H9 (cell line): ENCODE measurements at regions not wholly inside any gene's neighbourhood (a gene's known extent, or its start where the extent isn't known, plus 50 kb on each side); places are given as distances from the start of the nearest gene placed in this dataset.

Source experiments
- DNase-seq: peaks from one replicate; pipeline ENCODE4 v3.0.0-alpha.2; 2017
- H2AFZ ChIP-seq: one replicate; pipeline ENCODE4 v1.6.1; 2013; ENCODE audit warnings: mild to moderate bottlenecking, low read length, control low read depth, moderate library complexity
- H2AK5ac ChIP-seq: 2 replicates; pipeline ENCODE4 v1.6.1; 2013; ENCODE audit warnings: low read length, control low read depth, mixed read lengths; ENCODE audit not compliant: insufficient read length
- H2BK120ac ChIP-seq: one replicate; pipeline ENCODE4 v1.6.1; 2013; ENCODE audit warnings: low read depth, mild to moderate bottlenecking, low read length, control low read depth, inconsistent platforms; ENCODE audit not compliant: poor library complexity, severe bottlenecking
- H2BK12ac ChIP-seq: 2 replicates; pipeline ENCODE4 v1.6.1; 2013; ENCODE audit warnings: low read length, control low read depth, mixed read lengths, low read depth; ENCODE audit not compliant: insufficient read length
- H2BK15ac ChIP-seq: 2 replicates; pipeline ENCODE4 v1.6.1; 2013; ENCODE audit warnings: low read depth, low read length, control low read depth
- H2BK20ac ChIP-seq: one replicate; pipeline ENCODE4 v1.6.1; 2013; ENCODE audit warnings: low read depth, mild to moderate bottlenecking, low read length, control low read depth, inconsistent platforms; ENCODE audit not compliant: poor library complexity, severe bottlenecking
- H2BK5ac ChIP-seq: 2 replicates; pipeline ENCODE4 v1.6.1; 2013; ENCODE audit warnings: low read length, control low read depth, mixed read lengths; ENCODE audit not compliant: insufficient read length
- H3K14ac ChIP-seq: 2 replicates; pipeline ENCODE4 v1.6.1; 2013; ENCODE audit warnings: low read length, control low read depth; ENCODE audit not compliant: insufficient read depth
- H3K18ac ChIP-seq: 2 replicates; pipeline ENCODE4 v1.6.1; 2013; ENCODE audit warnings: low read depth, mild to moderate bottlenecking, mixed read lengths, low read length, control low read depth; ENCODE audit not compliant: insufficient read length
- H3K23ac ChIP-seq: 2 replicates; pipeline ENCODE4 v1.6.1; 2013; ENCODE audit warnings: low read length, control low read depth, mixed read lengths, low read depth; ENCODE audit not compliant: insufficient read length
- H3K23me2 ChIP-seq: 2 replicates; pipeline ENCODE4 v1.6.1; 2013; ENCODE audit warnings: low read depth, mild to moderate bottlenecking, mixed read lengths, low read length, control low read depth; ENCODE audit not compliant: insufficient read length, poor library complexity, severe bottlenecking
- H3K27ac ChIP-seq: 2 replicates; pipeline ENCODE4 v1.5.1; 2013; ENCODE audit warnings: low read length, control low read depth, mixed read lengths, low read depth; ENCODE audit not compliant: insufficient read length
- H3K27me3 ChIP-seq: 2 replicates; pipeline ENCODE4 v1.6.1; 2013; ENCODE audit warnings: low read length, control low read depth, inconsistent platforms; ENCODE audit not compliant: insufficient read depth
- H3K4ac ChIP-seq: 2 replicates; pipeline ENCODE4 v1.6.1; 2013; ENCODE audit warnings: low read depth, mild to moderate bottlenecking, control low read depth, inconsistent platforms, low read length, moderate library complexity
- H3K4me1 ChIP-seq: 2 replicates; pipeline ENCODE4 v1.6.1; 2013; ENCODE audit warnings: low read length, control low read depth, inconsistent platforms; ENCODE audit not compliant: insufficient read depth
- H3K4me2 ChIP-seq: 2 replicates; pipeline ENCODE4 v1.6.1; 2013; ENCODE audit warnings: low read length, control low read depth, mixed read lengths; ENCODE audit not compliant: insufficient read length, insufficient read depth
- H3K56ac ChIP-seq: 2 replicates; pipeline ENCODE4 v1.6.1; 2013; ENCODE audit warnings: low read depth, mild to moderate bottlenecking, mixed read lengths, low read length, control low read depth; ENCODE audit not compliant: insufficient read length
- H3K79me1 ChIP-seq: 2 replicates; pipeline ENCODE4 v1.6.1; 2013; ENCODE audit warnings: low read depth, mild to moderate bottlenecking, moderate library complexity, low read length, control low read depth, inconsistent platforms; ENCODE audit not compliant: insufficient read depth, poor library complexity, severe bottlenecking
- H3K79me2 ChIP-seq: 2 replicates; pipeline ENCODE4 v1.6.1; 2013; ENCODE audit warnings: low read length, control low read depth, inconsistent platforms; ENCODE audit not compliant: insufficient read depth
- H3K9ac ChIP-seq: 2 replicates; pipeline ENCODE4 v1.6.1; 2013; ENCODE audit warnings: low read length, control low read depth, mixed read lengths; ENCODE audit not compliant: insufficient read length; ENCODE audit errors: extremely low read depth
- H3K9me3 ChIP-seq: one replicate; pipeline ENCODE4 v1.6.1; 2013; ENCODE audit warnings: low read depth, low read length, inconsistent platforms; ENCODE audit not compliant: control insufficient read depth
- H3T11ph ChIP-seq: one replicate; pipeline ENCODE4 v1.6.1; 2013; ENCODE audit warnings: mild to moderate bottlenecking, low read length, control low read depth, inconsistent platforms
- H4K20me1 ChIP-seq: one replicate; pipeline ENCODE4 v1.6.1; 2013; ENCODE audit not compliant: control insufficient read depth, insufficient read length, insufficient read depth
- H4K5ac ChIP-seq: 2 replicates; pipeline ENCODE4 v1.6.1; 2013; ENCODE audit warnings: low read depth, mild to moderate bottlenecking, mixed read lengths, low read length, control low read depth; ENCODE audit not compliant: insufficient read length
- H4K8ac ChIP-seq: replicated peaks from 2 replicates; pipeline ENCODE4 v1.6.1; 2013; ENCODE audit warnings: low read length, control low read depth, mixed read lengths, low read depth; ENCODE audit not compliant: insufficient read length
- H4K91ac ChIP-seq: 2 replicates; pipeline ENCODE4 v1.6.1; 2013; ENCODE audit warnings: low read depth, mild to moderate bottlenecking, moderate library complexity, mixed read lengths, low read length, control low read depth; ENCODE audit not compliant: insufficient read length
- H3K27ac Mint-ChIP-seq, 3 experiments: 2 replicates in 2 of 3; 3 replicates in 1 of 3; pipeline ENCODE4 v1.8.0; 2020 to 2021; ENCODE audit warnings: mixed read lengths in 3 of 3, mild to moderate bottlenecking in 1 of 3, moderate library complexity in 1 of 3
- H3K27me3 Mint-ChIP-seq: 2 replicates; pipeline ENCODE4 v1.8.0; 2021; ENCODE audit warnings: low read depth, mild to moderate bottlenecking, moderate library complexity, mixed read lengths
- H3K36me3 Mint-ChIP-seq, 3 experiments: 2 replicates in 2 of 3; 3 replicates in 1 of 3; pipeline ENCODE4 v1.8.0; 2020 to 2021; ENCODE audit warnings: low read depth in 3 of 3, mixed read lengths in 3 of 3; ENCODE audit not compliant: insufficient read depth in 1 of 3
- H3K4me1 Mint-ChIP-seq, 2 experiments: 2 replicates each; pipeline ENCODE4 v1.8.0; 2020; ENCODE audit warnings: mixed read lengths in 2 of 2
- H3K4me3 Mint-ChIP-seq, 2 experiments: 2 replicates in 1 of 2; 3 replicates in 1 of 2; pipeline ENCODE4 v1.8.0; 2020 to 2021; ENCODE audit warnings: mild to moderate bottlenecking in 2 of 2, mixed read lengths in 2 of 2, moderate library complexity in 1 of 2
- H3K9me3 Mint-ChIP-seq, 2 experiments: 2 replicates in 1 of 2; 3 replicates in 1 of 2; pipeline ENCODE4 v1.8.0; 2020; ENCODE audit warnings: mild to moderate bottlenecking in 2 of 2, mixed read lengths in 2 of 2, moderate library complexity in 1 of 2
- CTCF ChIP-seq: fragments of 200-600 bp; sonication (generic); conservative IDR thresholded peaks from 3 replicates; pipeline ENCODE4 v1.8.0; 2021; ENCODE audit warnings: antibody characterized with exemption, mild to moderate bottlenecking
- WGBS: extraction: QIAGEN DNeasy Blood & Tissue Kit; methylation state at CpG from one replicate; pipeline ENCODE4 v1.1.7; 2013; ENCODE audit warnings: missing lambda C conversion rate, low lambda C conversion rate, mixed read lengths; ENCODE audit not compliant: insufficient read length; ENCODE audit errors: extremely low coverage; 5-methylcytosine and 5-hydroxymethylcytosine counted together

DNA sequence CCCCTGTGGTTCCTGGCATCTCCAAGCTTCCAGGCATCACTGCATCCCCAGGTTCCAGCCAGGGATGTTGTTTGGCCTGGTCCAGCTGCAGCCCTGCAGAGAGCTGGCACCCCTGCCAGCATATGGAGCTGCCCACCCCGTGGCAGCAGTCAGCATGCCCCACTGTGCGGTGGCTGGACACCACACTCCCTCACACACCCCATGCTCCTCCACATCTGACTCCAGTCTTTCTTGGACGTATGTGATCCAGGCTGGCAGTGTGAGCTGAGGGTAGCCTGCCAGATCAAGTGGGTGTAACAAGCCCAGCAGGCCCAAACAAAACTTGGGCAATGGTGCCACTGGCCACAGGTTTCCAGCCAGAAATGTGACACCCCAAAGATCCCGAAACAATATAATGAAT lies 620.4 kb downstream of the RWDD3 start:
- H3K56ac ChIP-seq: no peak overlapping the region
- no peak overlapping the region for H4K8ac ChIP-seq
- Mint-ChIP-seq H3K4me3 (no peak overlapping the region), H3K9me3 (no peaks in the 10 kb centered on the region; a peak in 1 of 5 replicates), H3K4me1 (peaks cover 0 to 4% of the 10 kb centered on the region in 2 experiments; a peak in 3 of 4 replicates), H3K27me3 (no peaks in the 10 kb centered on the region; the same call in 1 of the 2 replicates), H3K27ac (no peak overlapping the region; a peak in 1 of 7 replicates), H3K36me3 (no peaks in the 10 kb centered on the region; a peak in 1 of 7 replicates)
- H3K18ac ChIP-seq: no peak overlapping the region
- no peak overlapping the region for H3K27ac ChIP-seq
- no peak overlapping the region for H3T11ph ChIP-seq
- H2BK120ac ChIP-seq: no peak overlapping the region
- no peak overlapping the region for H4K91ac ChIP-seq
- H3K27me3 ChIP-seq: no peaks in the 10 kb centered on the region
- H2AFZ ChIP-seq: no peak overlapping the region
- H3K14ac ChIP-seq: no peak overlapping the region
- no peaks in the 10 kb centered on the region for H3K79me1 ChIP-seq
- H3K79me2 ChIP-seq: no peaks in the 10 kb centered on the region
- no peak overlapping the region for H4K5ac ChIP-seq
- no peak overlapping the region for H2BK12ac ChIP-seq
- WGBS: no CpG with 5 or more reads among the region's 4 CpGs
- no peak overlapping the region for H2BK20ac ChIP-seq
- H3K9me3 ChIP-seq: no peaks in the 10 kb centered on the region
- no peak overlapping the region for H3K9ac ChIP-seq
- no peak overlapping the region for H2BK5ac ChIP-seq
- H2AK5ac ChIP-seq: no peak overlapping the region
- no peaks in the 10 kb centered on the region for H4K20me1 ChIP-seq
- no peak overlapping the region for H3K4me2 ChIP-seq
- no peak overlapping the region for H2BK15ac ChIP-seq
- H3K23ac ChIP-seq: no peak overlapping the region
- no peaks in the 10 kb centered on the region for H3K4me1 ChIP-seq
- no peak for DNase-seq
- no peak for TF ChIP-seq CTCF
- no peak overlapping the region for H3K4ac ChIP-seq
- no peaks in the 10 kb centered on the region for H3K23me2 ChIP-seq
